ENCODE measurements at regions not wholly inside any gene's neighbourhood (a gene's known extent, or its start where the extent isn't known, plus 50 kb on each side); places are given as distances from the start of the nearest gene placed in this dataset.
A peak's percentile ranks its signal among the peaks of the same experiment; 100 is the strongest.

DNA sequence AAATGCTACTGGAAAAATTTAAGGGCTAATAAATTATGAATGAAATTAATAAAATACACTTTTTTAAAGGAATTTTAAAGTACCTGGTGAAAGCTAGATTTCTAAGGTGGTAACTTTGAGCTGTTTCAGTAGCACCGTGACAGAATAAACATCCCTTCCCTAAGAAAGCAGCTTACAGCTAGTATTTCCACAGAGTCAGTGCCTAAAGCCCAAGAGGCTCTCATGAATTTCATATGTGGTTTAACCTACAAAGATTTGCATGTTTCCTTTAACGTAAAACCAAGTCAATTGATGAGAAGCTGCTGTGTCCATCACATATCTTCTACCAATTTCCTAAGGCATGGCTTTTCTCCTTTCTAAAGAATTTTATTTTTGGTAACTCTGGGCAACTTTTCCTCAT is 56.8 kb downstream of the IFNG start:
- DNase-seq, result no peak

GRCh38 chr12:68102163-68102562 is 57.4 kb downstream of the IFNG start:
- DNase-seq, result no peak

GRCh38 chr12:68100241-68100640 is 59.3 kb downstream of the IFNG start:
- no peak for DNase-seq

DNA sequence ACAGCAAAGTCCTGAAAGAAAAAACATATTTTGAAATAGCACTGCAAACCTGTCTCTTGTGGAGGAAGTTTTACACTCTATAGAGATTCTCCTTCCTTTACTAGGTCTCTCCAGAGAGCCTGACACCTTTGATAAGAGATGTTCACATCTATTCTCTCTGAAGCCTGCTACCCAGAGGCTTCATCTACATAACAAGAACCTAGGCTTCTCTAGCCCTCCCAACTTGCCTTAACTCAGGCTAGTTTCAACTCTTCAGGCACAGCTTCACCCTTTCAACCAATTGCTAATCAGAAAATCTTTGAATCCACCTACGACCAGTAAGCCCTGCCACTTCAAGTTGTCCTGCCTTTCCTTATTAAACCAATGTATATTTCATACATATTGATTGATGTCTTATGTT is 60.6 kb downstream of the IFNG start:
- DNase-seq, result no peak

DNA sequence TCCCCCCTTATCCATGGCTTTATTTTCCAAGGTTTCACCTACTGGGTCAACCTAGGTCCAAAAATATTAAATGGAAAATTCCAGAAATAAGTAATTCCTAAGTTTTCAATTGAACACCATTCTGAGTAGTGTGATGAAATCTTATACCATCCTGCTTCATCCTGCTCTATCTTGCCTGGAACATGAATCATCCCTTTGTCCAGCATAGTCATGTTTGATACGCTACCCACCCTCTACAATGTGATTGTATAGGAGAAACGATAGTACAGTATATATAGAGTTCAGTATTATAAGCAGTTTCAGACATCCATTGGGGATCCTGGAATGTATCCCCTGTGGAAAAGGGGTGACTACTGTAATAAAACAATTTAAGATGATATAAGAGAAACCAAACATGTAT is 62.2 kb downstream of the IFNG start:
- no peak for DNase-seq

DNA sequence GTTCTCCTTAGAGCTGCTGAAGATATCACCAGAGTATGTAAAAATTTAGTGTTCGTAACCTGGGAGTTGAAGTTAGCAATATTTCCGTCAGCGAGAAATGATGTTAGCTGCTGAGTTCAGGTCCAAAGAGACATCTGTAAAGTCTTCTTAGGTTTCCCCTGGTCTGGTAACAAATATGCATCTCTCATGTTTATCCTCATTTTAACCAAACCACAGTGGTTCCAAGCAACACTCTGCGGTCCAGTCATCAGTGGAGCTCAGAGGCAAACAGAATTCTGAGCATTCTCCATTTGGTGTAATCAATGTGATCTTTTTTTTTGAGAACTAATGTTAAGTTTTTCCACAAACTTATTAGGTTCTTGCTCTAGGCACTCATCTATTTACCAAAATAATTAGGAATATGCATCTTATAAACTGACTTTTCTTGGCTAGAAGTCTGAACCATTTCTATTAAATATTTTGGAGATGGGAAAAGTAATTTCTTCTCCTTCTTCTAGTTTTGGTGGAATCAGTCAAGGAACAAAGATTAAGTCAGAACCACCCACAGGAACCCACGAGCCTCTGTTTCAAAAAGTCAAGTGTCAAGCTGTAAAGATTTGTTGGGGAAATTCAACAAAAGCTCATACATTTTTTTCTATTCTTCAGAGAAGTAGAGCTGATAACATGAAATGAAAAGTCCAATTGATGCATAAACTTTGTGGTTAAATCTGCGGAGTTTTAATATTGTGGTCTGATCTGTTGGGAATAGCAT is 64.7 kb downstream of the IFNG start:
- DNase-seq, result no peak

DNA sequence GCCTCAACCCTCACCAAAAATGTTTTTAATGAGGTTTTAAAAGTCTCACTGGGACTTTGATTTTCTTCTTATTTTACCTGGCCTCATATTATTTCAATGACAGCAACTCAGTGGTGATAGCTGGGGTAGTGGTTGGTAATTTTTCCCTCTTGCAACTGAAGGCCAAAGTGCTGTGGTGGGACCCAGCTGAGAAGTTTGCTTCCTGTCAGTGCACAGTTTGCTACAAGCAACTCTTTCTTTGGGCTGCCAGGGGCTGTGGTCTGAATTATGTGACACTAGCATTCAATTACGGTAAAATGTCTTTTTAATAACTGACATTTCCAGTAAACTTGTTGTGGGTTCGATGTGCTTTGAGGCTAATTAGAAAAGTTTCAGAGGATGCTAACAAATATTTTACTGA is 65.3 kb downstream of the IFNG start:
- DNase-seq, result no peak

GRCh38 chr12:68092976-68093375 is 66.6 kb downstream of the IFNG start:
- no peak for DNase-seq

- no peak for DNase-seq
Measured at GRCh38 chr12:68089101-68089500, 70.4 kb downstream of the IFNG start.

- DNase-seq, result no peak
Measured at GRCh38 chr12:68086019-68086603, 73.4 kb downstream of the IFNG start.

GRCh38 chr12:68081561-68081960 is 78.0 kb downstream of the IFNG start:
- peak; percentile 10 for DNase-seq

DNA sequence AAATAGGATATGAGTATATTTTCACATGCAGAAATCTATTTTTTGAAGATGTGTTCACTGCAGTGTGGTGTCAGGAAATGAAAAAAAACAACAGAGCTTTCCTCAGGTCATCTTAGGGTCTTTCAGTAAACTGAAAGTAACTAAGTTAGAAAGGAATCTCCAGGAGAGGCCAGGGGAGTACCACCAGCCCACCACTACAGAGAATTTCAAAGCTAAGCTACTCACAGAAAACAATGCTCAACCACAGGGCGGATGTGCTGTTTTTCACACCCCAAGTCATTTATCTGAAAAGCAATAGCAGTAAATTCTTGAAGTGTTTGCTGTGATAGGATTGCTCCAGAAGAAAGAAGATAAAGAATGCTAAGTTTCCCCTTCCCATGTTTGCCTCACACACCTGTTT is 79.0 kb downstream of the IFNG start:
- DNase-seq, result no peak

DNA sequence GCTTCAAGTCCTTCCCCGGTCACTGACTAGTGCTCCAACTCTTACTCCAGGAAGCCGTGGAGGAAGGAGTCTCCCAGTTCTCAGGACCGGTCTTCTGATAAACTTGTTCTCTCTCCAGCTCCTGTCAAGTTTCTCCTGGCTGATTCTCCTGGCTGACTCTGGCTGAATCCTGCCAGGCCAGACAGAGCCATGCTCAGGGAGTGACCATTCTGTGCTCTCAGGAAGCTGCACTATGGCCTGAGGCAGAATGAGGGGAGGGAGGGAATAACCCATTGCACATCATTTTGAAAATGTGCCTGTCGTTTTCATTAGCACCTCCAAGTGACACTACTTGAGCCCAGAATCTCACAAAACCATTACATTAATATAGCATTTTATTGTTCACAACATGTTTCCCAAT is 80.8 kb downstream of the IFNG start:
- DNase-seq, result no peak

DNA sequence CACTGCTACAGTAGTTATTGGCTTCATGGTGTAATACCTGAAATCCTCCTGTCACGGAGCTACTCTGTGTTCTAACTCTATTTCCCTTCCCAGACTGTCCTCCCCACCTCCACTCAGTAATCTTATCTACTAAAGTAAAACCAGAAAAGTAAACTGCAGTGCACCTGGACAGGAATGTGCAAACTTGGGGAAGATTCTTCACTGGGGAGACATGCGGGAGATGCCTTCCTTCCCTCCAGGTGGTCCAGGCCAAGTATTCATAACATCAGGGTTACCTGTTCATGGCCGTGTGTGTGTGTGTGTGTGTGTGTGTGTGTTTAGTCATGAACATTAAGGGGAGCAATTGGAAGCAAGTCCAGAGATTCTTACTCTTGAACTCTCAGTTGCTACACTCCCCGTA is 84.1 kb downstream of the IFNG start:
- DNase-seq, result no peak

GRCh38 chr12:68074306-68075027 is 85.1 kb downstream of the IFNG start:
- DNase-seq, result no peak

DNA sequence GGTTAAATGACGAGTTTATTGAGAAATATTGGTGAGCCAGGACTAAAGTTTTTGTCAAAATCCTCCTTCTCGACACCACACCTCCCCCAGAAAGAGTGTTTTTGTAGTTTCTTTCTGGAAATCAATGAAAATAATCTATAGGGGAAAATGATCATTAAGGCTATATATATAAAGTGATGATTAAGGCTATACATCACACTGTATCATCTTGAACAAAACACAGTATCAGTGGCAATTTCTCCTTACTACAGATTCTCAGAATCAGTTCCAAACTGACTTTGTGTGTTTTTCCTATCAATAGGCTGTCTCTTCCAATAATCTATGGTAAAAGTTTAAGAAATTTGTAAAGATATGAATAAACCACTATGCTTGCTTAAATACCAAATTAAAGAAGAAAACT is 81.7 kb downstream of the IFNG-AS1 start:
- DNase-seq, result no peak

Measured in inflammatory macrophage treated with lipopolysaccharide for 4 hours (primary cell).